Embryonic facial prominence (tissue), 1 donor: ENCODE measurements at regions not wholly inside any gene's neighbourhood (a gene's known extent, or its start where the extent isn't known, plus 50 kb on each side); places are given as distances from the start of the nearest gene placed in this dataset.
A peak's percentile ranks its signal among the peaks of the same experiment; 100 is the strongest.

ENCODE experiments used
- DNase-seq: peaks from one replicate; pipeline ENCODE4 v3.0.0-alpha.2; 2016; ENCODE audit errors: extremely low spot score

- DNase-seq: no peak
Observed at GRCh38 chr4:3343358-3343757, 50.5 kb downstream of the RGS12 start.

DNA sequence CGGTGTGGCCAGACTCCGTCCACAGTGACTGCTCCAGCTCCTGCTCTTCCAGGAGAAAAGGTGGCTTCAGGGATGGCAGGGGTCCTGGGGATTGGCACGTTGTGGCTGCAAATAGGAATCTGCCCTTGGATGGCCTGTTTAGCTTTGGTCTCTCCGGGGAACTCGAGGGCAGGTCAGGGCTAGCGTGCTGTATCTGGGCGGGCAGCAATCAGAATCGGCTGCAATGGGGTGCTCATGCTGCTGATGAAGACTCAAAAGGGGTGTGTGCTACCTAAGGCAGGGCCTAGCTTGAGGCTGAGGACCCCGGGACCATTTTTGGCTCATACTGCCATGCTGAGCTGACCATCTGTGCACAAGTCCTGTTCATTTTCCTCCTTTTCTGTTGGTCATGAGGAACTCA, 51.3 kb downstream of the RGS12 start:
- no peak for DNase-seq

DNA sequence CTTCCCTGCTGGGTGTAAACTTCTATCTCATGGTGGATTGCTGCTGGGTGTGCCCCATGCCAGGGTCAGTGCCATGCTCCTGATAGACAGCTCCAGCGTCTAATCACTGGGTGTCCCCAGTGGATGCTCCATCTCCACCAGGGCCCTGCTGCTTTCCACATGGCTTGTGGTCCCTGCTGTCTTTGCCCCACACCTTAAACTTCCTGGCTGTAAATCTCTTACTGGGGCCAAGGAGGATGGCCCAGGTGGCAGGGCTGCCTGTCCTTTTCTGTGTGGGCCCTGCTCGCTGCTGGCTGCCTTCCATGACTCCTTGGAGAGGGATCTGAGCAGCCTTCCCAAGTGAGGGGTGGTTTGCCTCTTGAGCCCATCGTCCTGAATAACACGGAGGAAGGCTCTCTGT, 51.8 kb downstream of the RGS12 start:
- DNase-seq: no peak

DNA sequence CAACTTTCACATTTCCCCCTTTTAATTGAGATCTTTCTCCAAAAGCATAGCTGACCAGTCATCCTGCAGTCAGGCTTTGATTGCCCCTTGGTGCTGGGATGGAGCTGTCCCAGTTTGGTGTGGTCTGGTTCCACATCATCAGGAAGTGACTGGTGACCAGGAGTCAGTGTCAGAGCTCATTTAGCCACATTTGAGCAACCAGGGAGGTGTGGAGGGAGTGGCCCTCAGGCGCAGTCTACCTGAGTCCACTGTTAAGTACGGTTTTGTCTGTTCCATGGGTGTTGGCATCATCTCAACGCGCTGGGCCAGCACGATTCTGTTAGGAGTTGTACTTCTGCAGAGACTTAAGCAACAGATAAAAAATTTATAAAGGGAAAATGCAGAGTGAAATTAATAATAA, 52.6 kb downstream of the RGS12 start:
- DNase-seq: no peak

DNA sequence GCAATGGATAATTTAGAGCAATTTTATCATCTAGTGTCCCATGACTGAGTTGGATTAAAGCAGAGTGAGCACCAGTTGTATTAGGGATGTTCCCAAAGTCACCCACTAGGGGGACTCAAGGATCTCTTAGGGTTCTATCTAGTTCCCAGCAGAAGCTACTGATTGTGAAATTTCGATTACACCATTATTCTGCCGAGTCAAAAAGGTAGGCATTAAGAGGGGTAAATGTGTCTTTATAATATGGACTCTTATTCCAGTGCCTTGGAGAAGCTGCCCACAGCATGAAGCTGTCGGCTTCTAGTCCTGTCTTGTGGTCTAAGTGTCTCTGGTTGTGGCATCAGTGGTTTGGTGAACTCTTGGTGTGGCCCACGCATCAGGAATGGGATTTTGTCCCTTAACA, 53.3 kb downstream of the RGS12 start:
- peak; percentile 38 for DNase-seq

DNA sequence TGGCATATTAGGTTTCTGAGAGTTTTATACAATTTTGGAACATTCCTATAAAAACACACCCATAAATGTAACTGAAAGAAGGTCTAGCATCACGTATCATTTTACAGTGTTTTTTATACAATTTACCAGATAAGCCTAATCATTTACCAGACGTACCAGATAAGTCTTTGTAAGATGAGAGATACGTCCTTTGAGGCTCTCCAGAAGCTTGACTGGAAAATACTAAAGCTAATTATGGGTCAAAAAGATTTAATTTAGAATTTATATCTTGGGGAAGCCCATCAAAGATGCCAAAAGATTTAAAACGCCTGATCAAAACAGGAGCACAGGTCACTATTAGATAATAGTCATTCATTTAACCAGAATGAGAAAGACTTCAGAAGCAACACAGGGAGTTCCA, 55.0 kb downstream of the RGS12 start:
- no peak for DNase-seq

DNA sequence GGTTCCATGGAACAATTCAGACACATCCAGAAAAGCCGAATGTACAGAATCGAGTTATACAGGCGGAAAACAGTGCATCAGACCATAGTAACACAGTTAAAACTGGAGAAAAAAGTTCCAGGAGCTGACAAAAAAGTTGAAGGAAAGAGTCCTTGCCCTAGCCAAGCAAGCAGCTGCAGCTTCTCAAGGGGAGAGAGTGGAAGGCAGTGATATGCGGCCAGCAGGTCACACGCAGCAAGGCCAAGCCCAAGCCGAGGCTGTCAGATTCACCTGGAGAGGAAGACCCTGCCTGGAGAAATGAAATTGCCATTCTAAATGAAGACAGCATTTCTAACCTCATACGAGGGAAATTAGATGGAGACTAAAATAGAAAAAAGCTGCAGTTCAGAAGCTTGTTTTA, 55.8 kb downstream of the RGS12 start:
- no peak for DNase-seq

DNA sequence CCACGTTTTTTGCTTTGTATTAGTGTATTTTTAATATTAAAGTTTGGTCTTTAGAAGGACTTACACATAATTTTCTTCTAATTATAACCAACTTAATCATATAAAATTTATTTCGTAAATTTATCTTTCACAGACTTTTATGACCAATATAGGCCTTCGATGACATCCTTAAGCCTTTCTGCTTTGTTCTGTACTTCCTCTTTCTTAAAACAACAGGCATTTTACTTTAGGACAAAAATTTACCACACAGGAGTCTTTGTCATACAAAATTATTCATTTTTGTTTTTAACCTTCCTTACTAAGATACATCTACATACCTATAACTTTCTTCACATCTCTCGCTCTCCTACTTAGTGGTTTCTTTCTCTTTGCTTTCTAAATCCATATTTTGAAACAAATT, 56.3 kb downstream of the RGS12 start:
- DNase-seq: no peak

GRCh38 chr4:3351997-3352396, 59.2 kb downstream of the RGS12 start:
- no peak for DNase-seq

DNA sequence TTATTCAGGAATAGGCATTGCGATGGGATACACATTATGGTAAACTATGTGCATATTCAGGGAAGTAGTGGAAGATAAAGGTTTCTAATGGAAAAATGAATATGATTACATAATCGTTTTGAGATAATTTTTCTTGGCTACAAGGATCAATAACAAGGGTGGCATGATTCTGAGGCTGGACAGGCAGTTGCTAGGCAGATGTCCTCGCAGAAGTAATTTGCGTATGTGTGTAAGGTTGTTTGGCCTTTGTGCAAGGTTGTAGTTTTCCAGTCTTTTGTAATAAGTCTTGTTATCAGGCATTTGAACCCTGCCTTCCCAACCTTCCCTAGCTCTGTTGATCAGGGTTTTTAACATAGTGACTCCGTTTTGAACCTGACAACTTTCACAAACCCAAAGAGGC, 59.7 kb downstream of the RGS12 start:
- DNase-seq: no peak

DNA sequence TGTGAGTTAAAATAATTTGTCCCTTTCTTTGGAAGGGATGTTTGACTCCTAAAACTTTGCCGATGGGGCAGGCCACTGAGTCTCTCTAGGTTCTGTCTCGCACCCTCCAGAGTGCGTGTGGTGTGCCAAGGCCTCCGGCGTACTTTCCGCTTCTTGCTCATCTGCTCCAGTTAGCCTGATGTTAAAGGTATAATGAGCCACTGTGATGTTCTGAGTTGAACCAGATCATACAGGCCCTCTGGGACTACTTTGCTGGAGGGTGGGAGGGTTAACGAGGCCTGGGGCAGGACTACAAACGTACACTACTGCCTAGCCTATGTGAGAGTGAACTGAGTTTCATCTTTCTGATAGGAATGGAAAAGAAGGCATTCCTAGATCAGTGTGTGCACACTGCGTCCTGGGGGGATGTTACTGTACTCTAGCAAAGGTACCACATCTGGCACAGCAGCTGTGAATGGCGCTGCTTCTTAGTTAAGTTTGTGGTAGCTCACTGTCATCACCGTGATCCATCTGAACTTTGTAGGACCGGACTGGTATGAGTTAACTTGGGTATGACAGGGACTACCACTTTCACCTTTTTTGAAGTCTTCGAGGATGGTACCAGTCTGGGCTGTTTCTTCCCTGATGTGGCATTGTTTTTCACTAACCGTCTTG, 60.2 kb downstream of the RGS12 start:
- no peak for DNase-seq

DNA sequence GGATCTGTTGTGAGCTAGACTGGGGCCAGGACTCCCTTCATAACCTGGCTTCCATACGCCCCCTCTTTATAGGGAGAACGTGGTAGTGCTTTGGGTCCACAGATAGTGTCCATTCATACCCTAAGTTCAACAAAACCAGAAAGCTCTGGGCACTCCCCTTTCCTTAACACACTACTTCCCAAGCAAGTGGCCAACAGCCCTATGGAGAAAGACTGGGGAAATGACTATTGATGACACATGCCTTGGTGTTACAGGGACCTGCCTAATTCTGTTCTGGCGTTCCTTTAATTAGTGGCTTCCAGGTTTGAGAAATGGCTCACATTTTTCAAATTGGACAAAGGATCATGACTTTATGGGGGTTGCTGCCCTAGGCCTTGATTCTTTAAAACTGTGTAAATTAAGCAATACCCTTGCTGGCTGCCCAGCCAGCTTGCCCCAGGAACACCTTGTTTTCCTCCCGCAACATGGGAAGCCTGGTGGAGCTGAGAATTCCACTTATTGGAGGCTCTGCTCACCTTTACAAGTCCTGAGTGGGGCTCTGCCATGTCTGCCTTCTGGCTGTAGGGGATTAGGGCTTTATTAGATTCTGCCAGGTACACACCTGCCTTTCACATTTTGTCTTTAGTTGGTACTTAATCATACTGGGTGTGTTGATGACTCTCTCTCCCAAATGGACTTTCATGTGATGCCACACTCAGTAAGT, 61.1 kb downstream of the RGS12 start:
- DNase-seq: no peak

DNA sequence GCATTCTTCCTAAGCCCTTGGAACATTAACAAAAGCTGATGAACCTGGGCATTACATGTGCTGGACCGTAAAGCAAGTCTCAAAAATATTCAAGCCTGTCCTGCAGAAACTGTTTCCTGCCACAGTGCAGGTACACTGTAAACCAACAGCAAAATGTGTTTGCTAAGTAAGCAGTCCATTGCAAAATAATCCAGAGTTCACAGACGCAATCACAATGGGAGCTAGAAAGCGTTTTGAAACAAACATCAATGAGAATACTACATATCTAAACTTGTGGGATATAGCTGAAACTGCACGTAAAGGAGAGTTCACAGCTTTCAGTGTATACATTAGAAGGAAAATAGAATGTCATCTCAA, 61.6 kb downstream of the RGS12 start:
- DNase-seq: no peak

- no peak for DNase-seq
Observed at GRCh38 chr4:3355266-3355748, 62.5 kb downstream of the RGS12 start.

DNA sequence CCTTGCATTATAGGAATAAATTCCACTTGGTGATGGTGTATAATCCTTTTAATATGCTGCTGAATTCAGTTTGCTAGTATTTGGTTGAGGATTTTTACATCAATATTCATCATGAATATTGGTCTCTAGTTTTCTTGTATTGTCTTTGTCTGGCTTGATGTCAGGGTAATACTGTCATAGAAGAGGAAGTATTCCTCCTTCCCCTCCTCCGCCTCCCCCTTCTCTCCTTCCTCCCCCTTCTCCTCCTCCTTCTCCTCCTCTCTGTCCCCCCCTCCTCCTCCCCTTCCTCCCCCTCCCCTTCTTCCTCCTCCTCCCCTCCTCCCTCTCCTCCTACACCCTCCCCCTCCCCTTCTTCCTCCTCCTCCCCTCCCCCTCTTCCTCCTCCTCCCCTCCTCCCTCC, 65.8 kb downstream of the RGS12 start:
- no peak for DNase-seq

GRCh38 chr4:3360777-3361176, 68.0 kb downstream of the RGS12 start:
- no peak for DNase-seq

DNA sequence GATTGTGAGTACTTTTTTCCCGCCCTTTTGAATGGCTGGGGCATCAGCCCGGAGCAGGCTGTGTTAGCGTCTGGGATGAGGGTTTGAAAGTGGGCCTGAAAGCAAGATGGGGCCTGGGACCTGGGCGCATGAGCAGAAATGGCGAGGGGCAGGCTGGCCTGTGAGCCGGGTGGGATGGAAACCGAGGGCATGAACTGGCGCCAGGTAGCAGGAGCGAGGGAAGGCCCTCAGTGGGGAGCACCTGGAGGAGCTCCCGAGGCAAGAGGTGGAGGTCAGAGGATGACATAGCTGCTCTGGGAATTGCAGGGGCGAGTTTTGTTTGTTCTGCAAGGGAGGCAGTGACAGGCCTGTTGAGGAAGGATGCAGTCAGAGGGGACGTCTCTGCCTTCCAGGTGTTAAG, 68.6 kb downstream of the RGS12 start:
- no peak for DNase-seq

GRCh38 chr4:3361896-3362295, 69.1 kb downstream of the RGS12 start:
- DNase-seq: no peak

DNA sequence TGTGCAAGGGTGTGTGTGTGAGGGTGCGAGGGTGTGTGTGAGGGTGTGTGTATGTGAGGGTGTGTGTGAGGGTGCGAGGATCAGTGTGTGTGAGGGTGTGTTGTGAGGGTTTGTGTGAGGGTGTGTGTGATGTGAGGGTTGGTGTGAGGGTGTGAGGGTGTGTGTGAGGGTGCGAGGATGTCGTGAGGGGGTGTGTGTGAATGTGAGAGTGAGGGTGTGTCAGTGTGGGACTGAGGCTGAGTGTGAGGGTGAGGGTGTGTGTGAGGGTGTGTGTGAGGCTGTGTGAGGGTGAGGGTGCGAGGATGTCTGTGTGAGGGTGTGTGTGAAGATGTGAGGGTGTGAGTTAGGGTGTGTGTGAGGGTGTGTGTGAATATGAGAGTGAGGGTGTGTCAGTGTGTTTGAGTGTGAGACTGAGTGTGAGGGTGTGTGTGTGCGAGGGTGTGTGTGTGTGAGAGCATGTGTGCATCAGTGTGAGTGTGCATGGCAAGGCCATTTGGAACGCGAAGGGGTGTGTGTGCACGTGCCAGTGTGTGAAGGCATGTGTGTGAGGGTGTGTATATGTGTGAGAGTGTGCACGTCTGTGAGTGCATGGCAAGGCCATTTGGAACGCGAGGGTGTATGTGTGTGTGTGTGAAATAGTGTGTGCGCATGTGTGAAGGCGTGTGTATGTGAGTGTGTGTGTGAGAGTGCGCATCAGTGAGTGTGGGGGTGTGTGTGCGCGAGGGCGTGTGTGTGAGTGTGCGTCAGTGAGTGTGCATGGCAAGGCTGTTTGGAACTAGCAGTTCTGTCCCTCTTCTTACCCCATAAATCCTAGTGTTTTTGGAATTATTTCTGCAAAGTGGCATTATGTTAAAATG, 69.8 kb downstream of the RGS12 start:
- no peak for DNase-seq

- DNase-seq: no peak
Observed at GRCh38 chr4:3363411-3364141, 70.8 kb downstream of the RGS12 start.

GRCh38 chr4:3364199-3364598, 71.4 kb downstream of the RGS12 start:
- no peak for DNase-seq

DNA sequence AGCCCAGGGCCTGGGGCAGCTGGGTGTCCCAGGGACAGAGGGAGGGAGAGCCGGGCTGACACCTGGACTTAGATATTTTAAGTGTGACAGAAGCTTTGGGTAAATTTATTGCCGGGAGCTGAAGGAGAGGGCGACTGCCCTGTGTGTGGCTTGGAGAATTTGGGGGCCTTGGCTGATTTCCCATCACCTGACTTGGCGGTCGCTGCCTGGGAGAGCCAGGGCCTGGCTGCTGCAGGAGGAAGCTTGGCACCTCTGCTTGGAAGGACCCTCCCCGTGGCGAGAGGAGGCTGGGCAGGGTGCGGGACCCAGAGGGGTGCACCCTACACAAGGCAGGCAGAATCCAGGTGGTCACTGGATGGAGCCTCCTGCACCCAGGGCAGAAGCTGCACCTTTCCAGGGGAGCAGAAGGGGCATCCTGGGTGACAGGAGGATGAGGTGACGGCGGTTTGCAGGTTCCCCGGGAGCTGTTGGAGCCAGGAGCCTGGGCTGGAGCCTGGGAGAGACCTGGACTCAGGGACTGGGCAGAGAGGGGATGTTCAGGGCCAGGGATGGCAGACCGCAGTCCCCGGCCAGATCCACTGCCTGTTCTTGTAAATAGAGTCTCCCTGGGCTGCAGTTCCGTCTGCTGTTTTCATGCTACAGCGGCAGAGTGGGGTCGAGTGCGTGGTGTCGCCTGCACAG, 72.0 kb downstream of the RGS12 start:
- DNase-seq: no peak
